ENCODE measurements at regions not wholly inside any gene's neighbourhood (a gene's known extent, or its start where the extent isn't known, plus 50 kb on each side); places are given as distances from the start of the nearest gene placed in this dataset.

DNA sequence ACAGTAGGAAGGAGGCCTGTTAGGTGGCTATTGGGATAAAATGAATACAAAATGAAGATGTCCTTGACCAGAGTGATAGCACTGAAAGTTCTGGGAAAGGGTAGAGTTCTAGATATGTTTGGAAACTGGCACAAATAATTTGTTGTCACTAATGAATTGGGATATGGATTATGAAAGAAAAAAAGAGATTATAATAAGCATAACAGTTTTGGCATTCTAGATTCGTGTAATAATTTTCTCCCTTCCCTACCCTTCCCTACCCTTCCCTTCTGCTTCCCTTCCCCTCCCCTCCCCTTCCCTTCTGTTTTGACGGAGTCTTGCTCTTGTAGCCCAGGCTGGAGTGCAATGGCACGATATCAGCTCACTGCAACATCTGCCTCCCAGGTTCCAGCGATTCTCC, 271.0 kb upstream of the PRR20A start:
- Histone ChIP-seq H3K14ac (ENCODE audit: insufficient read length) (no peak overlapping the region), H3K79me1 (ENCODE audit: low read depth, low read length) (no peaks in the 10 kb centered on the region), H3K23ac (ENCODE audit: insufficient read length) (no peak overlapping the region), H3K4ac (replicated peaks; ENCODE audit: insufficient read length, low read depth, low read length) (no peak overlapping the region), H3K4me2 (ENCODE audit: insufficient read depth in 1 of 2, low read depth in 2 of 2, low read length in 2 of 2) (no peak overlapping the region), H2BK20ac (ENCODE audit: low read length) (no peak overlapping the region), H2AK5ac (ENCODE audit: low read depth, low read length) (no peak overlapping the region), H2BK15ac (ENCODE audit: low read length) (no peak overlapping the region), H2AFZ (ENCODE audit: low read length) (no peak overlapping the region), H3K27ac (ENCODE audit: low read depth, low read length) (no peak overlapping the region), H4K20me1 (replicated peaks in 1 of 2; ENCODE audit: control insufficient read depth in 1 of 2, insufficient read depth in 2 of 2, low read length in 2 of 2) (no peaks in the 10 kb centered on the region), H2BK120ac (replicated peaks; ENCODE audit: low read depth, low read length) (no peak overlapping the region), H3K23me2 (ENCODE audit: low read depth, low read length) (no peaks in the 10 kb centered on the region; the same call in 1 of the 2 replicates), H3K4me1 (replicated peaks in 1 of 4; ENCODE audit: control insufficient read depth in 3 of 4, insufficient read depth in 4 of 4, low read length in 3 of 4) (peaks cover 0 to 2% (median 0%) of the 10 kb centered on the region in 4 experiments; a peak in 1 of 7 replicates), H3K18ac (ENCODE audit: extremely low read depth, low read length) (no peak overlapping the region), H2BK12ac (ENCODE audit: low read depth, low read length) (no peak overlapping the region), H4K8ac (ENCODE audit: extremely low read depth, insufficient read depth, low read length) (no peak overlapping the region), H3K9ac (replicated peaks in 1 of 4; ENCODE audit: extremely low read depth in 1 of 4, low read depth in 3 of 4, low read length in 3 of 4) (no peak overlapping the region), H3K79me2 (ENCODE audit: control insufficient read depth in 1 of 2, insufficient read depth in 2 of 2, low read length in 2 of 2) (no peaks in the 10 kb centered on the region), H2BK5ac (ENCODE audit: low read depth, low read length) (no peak overlapping the region), H3K9me3 (ENCODE audit: insufficient read depth in 2 of 2, low read depth in 1 of 2, low read length in 1 of 2) (no peaks in the 10 kb centered on the region), H3K27me3 (replicated peaks in 1 of 4; ENCODE audit: control insufficient read depth in 3 of 4, extremely low read depth in 1 of 4, insufficient read depth in 3 of 4, low read length in 3 of 4) (no peaks in the 10 kb centered on the region), H3K56ac (replicated peaks; ENCODE audit: insufficient read length, low read depth, low read length) (no peak overlapping the region), H3K4me3 (ENCODE audit: extremely low read depth in 1 of 4, insufficient read depth in 2 of 4, low read depth in 3 of 4, low read length in 4 of 4) (no peak overlapping the region), H4K91ac (replicated peaks; ENCODE audit: insufficient read length, low read length) (no peak overlapping the region), H3K36me3 (ENCODE audit: control insufficient read depth in 2 of 4, insufficient read depth in 4 of 4, low read length in 3 of 4) (no peaks in the 10 kb centered on the region; a peak in 1 of 8 replicates), H4K5ac (ENCODE audit: insufficient read length, low read depth, low read length) (no peak overlapping the region)
- CTCF ChIA-PET (ENCODE audit: partially characterized antibody) = no interaction called here
- no peak for TF ChIP-seq SRF (IDR thresholded peaks at IDR 0.05; ENCODE audit: low read depth, low read length)
- TF ChIP-seq SP2 (IDR thresholded peaks at IDR 0.05; ENCODE audit: low read length) = no peak
- TF ChIP-seq CHD1 (IDR thresholded peaks at IDR 0.05; ENCODE audit: low read depth, low read length) = no peak
- TF ChIP-seq TEAD4 (IDR thresholded peaks at IDR 0.05; ENCODE audit: low read depth, low read length) = no peak
- no peak for TF ChIP-seq RXRA (IDR thresholded peaks at IDR 0.05; ENCODE audit: insufficient read depth, low read depth, low read length)
- FAIRE-seq (no peak), DNase-seq (ENCODE audit: low read depth in 1 of 2, low spot score in 2 of 2) (no peak)
- 100% methylated on average over 3 of the region's 4 CpGs; no CpG with 5 or more reads in 1 of the 2 experiments for WGBS, 2 experiments (ENCODE audit: extremely low coverage in 1 of 2, insufficient coverage in 1 of 2, insufficient read length in 1 of 2, insufficient replicate concordance in 2 of 2, low coverage in 1 of 2, low lambda C conversion rate in 2 of 2, missing lambda C conversion rate in 1 of 2)
- POLR2A ChIA-PET (ENCODE audit: partially characterized antibody) = no interaction called here

Measured in H1 (cell line).